IMR-90 (cell line): ENCODE measurements at regions not wholly inside any gene's neighbourhood (a gene's known extent, or its start where the extent isn't known, plus 50 kb on each side); places are given as distances from the start of the nearest gene placed in this dataset.
"Not testable (repeated sequence)": the region's sequence is repeated elsewhere in the genome, so short reads cannot be mapped to it uniquely, and the experiment has no call there.

Experiments
- ATAC-seq: fragments of 200-7000 bp; cut with Tn5 transposase; 2 replicates; pipeline ENCODE4 v1.9.1; 2020; ENCODE audit warnings: low read depth, mild to moderate bottlenecking, moderate library complexity
- BruUV-seq: library from RNA; stranded (reverse); fragments of 400-500 nt; replicated peaks from 2 replicates; lab custom pipeline; 2021; lab: Mats Ljungman, UMichigan
- CTCF ChIA-PET: fragments of 300-600 bp; formaldehyde crosslinking; extraction: SDS; loops from one replicate; lab custom pipeline; 2021; ENCODE audit warnings: antibody characterized with exemption; lab: Yijun Ruan, JAX
- POLR2A ChIA-PET: fragments of 300-600 bp; sonication (Branson Sonifier 250); formaldehyde crosslinking; loops from one replicate; lab custom pipeline; 2022; ENCODE audit warnings: antibody characterized with exemption; ENCODE audit not compliant: unreplicated experiment; lab: Charles Lee
- DNase-seq: peaks from one replicate; pipeline ENCODE4 v3.0.0; 2013
- H2AFZ ChIP-seq: replicated peaks from 2 replicates; pipeline ENCODE3; 2013; ENCODE audit warnings: low read length, mild to moderate bottlenecking; ENCODE audit not compliant: poor library complexity
- H2AK5ac ChIP-seq: 2 replicates; pipeline ENCODE4 v1.6.1; 2013; ENCODE audit warnings: low read depth, low read length, inconsistent platforms
- H2AK9ac ChIP-seq: replicated peaks from 2 replicates; pipeline ENCODE3; 2013; ENCODE audit warnings: mild to moderate bottlenecking, low read depth, low read length, moderate library complexity; ENCODE audit not compliant: poor library complexity
- H2BK120ac ChIP-seq: 2 replicates; pipeline ENCODE4 v1.6.1; 2013; ENCODE audit warnings: low read depth, low read length, inconsistent platforms
- H2BK15ac ChIP-seq: 3 replicates; pipeline ENCODE4 v1.6.1; 2013; ENCODE audit warnings: low read depth, low read length, inconsistent platforms
- H2BK20ac ChIP-seq: 2 replicates; pipeline ENCODE4 v1.6.1; 2013; ENCODE audit warnings: low read depth, mild to moderate bottlenecking, inconsistent platforms, low read length, moderate library complexity
- H2BK5ac ChIP-seq: 2 replicates; pipeline ENCODE4 v1.6.1; 2013; ENCODE audit warnings: mild to moderate bottlenecking, low read depth, low read length, inconsistent platforms; ENCODE audit not compliant: poor library complexity, severe bottlenecking
- H3K14ac ChIP-seq: replicated peaks from 2 replicates; pipeline ENCODE4 v1.6.1; 2013; ENCODE audit warnings: low read depth, low read length, inconsistent platforms
- H3K18ac ChIP-seq: 2 replicates; pipeline ENCODE4 v1.6.1; 2013; ENCODE audit warnings: low read depth, low read length, control low read depth
- H3K23ac ChIP-seq: 2 replicates; pipeline ENCODE4 v1.6.1; 2013; ENCODE audit warnings: low read depth, low read length, inconsistent platforms
- H3K27ac ChIP-seq: 2 replicates; pipeline ENCODE4 v1.5.1; 2013; ENCODE audit warnings: mild to moderate bottlenecking, control low read depth, low read length; ENCODE audit not compliant: insufficient read depth
- H3K27me3 ChIP-seq: 2 replicates; pipeline ENCODE4 v1.6.1; 2013; ENCODE audit warnings: low read length; ENCODE audit not compliant: control insufficient read depth, insufficient read depth
- H3K36me3 ChIP-seq: 2 replicates; pipeline ENCODE4 v1.6.1; 2013; ENCODE audit warnings: low read length, mixed read lengths; ENCODE audit not compliant: control insufficient read depth, insufficient read depth
- H3K4ac ChIP-seq: 2 replicates; pipeline ENCODE4 v1.6.1; 2013; ENCODE audit warnings: low read depth, low read length, inconsistent platforms
- H3K4me1 ChIP-seq: 2 replicates; pipeline ENCODE4 v1.6.1; 2013; ENCODE audit warnings: low read length, mixed read lengths; ENCODE audit not compliant: control insufficient read depth, insufficient read depth
- H3K4me2 ChIP-seq: 2 replicates; pipeline ENCODE4 v1.6.1; 2013; ENCODE audit warnings: low read depth, mild to moderate bottlenecking, control low read depth, low read length, moderate library complexity
- H3K4me3 ChIP-seq: 2 replicates; pipeline ENCODE4 v1.5.1; 2013; ENCODE audit warnings: low read depth, mild to moderate bottlenecking, control low read depth, low read length, moderate library complexity; ENCODE audit not compliant: insufficient read depth
- H3K56ac ChIP-seq: 2 replicates; pipeline ENCODE4 v1.6.1; 2013; ENCODE audit warnings: low read length, inconsistent platforms; ENCODE audit not compliant: insufficient read depth; ENCODE audit errors: extremely low read depth
- H3K79me1 ChIP-seq, 2 experiments: 2 replicates each; pipeline ENCODE4 v1.6.1; 2013; ENCODE audit warnings: low read length in 2 of 2, inconsistent platforms in 1 of 2, low read depth in 1 of 2
- H3K9ac ChIP-seq: 2 replicates; pipeline ENCODE4 v1.6.1; 2013; ENCODE audit warnings: low read depth, low read length, control low read depth
- H3K9me1 ChIP-seq: 2 replicates; pipeline ENCODE4 v1.6.1; 2013; ENCODE audit warnings: low read length, inconsistent platforms; ENCODE audit not compliant: insufficient read depth
- H3K9me3 ChIP-seq: 2 replicates; pipeline ENCODE4 v1.6.1; 2013; ENCODE audit warnings: low read length; ENCODE audit not compliant: control insufficient read depth, insufficient read depth
- H4K20me1 ChIP-seq: 2 replicates; pipeline ENCODE4 v1.6.1; 2013; ENCODE audit warnings: low read length, inconsistent platforms; ENCODE audit not compliant: insufficient read depth
- H4K5ac ChIP-seq: 2 replicates; pipeline ENCODE4 v1.6.1; 2013; ENCODE audit warnings: mild to moderate bottlenecking, low read depth, low read length, control low read depth
- H4K8ac ChIP-seq, 2 experiments: 2 replicates each; pipeline ENCODE4 v1.6.1; 2013; ENCODE audit warnings: low read depth in 2 of 2, low read length in 2 of 2, control low read depth in 1 of 2, inconsistent platforms in 1 of 2
- H4K91ac ChIP-seq: 2 replicates; pipeline ENCODE4 v1.6.1; 2013; ENCODE audit warnings: low read depth, low read length, inconsistent platforms; ENCODE audit not compliant: insufficient read depth
- WGBS, 2 experiments: methylation state at CpG; one replicate each; pipeline versions ENCODE4 v1.1.5 to v1.1.7; 2013; ENCODE audit warnings: missing lambda C conversion rate in 2 of 2; ENCODE audit not compliant: insufficient read length in 1 of 2; ENCODE audit errors: extremely low coverage in 2 of 2; 5-methylcytosine and 5-hydroxymethylcytosine counted together
- dilution Hi-C: fragments of 300-500 bp; cut with HindIII; formaldehyde crosslinking; loops from one replicate; pipeline ENCODE4 v1.14.3; 2018; ENCODE audit warnings: low sequenced_read_pairs; ENCODE audit not compliant: unreplicated experiment
- in situ Hi-C: fragments of 300-500 bp; cut with MboI; formaldehyde crosslinking; loops from 3 replicates; pipeline ENCODE4 v1.14.3; 2019; ENCODE audit warnings: low sequenced_read_pairs, inconsistent platforms, mixed read lengths
- intact Hi-C: fragments of 100-400 bp; cut with micrococcal nuclease; formaldehyde crosslinking; loops from 2 replicates; pipeline ENCODE4 v1.10.0; 2022

DNA sequence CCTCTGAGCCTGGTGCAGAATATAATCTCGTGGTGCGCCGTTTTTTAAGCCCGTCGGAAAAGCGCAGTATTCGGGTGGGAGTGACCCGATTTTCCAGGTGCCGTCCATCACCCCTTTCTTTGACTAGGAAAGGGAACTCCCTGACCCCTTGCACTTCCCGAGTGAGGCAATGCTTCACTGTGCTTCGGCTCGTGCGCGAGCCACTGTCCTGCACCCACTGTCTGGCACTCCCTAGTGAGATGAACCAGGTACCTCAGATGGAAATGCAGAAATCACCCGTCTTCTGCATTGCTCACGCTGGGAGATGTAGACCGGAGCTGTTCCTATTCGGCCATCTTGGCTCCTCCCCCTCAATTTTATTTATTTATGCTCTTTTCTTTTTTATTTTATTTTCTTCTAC, 57.5 kb upstream of the CT83 start:
- H2BK5ac ChIP-seq, H3K9me3 ChIP-seq, H3K56ac ChIP-seq, H3K9ac ChIP-seq, H3K36me3 ChIP-seq, H4K91ac ChIP-seq, H3K9me1 ChIP-seq, H3K4me1 ChIP-seq, H2BK15ac ChIP-seq, H2AFZ ChIP-seq, H2AK9ac ChIP-seq, H3K4ac ChIP-seq, ATAC-seq, dilution Hi-C loops, H4K5ac ChIP-seq, DNase-seq, H3K18ac ChIP-seq, intact Hi-C loops, H3K4me3 ChIP-seq, BruUV-seq, POLR2A ChIA-PET, in situ Hi-C loops, H2AK5ac ChIP-seq, H3K27ac ChIP-seq, H3K27me3 ChIP-seq, H2BK20ac ChIP-seq, H4K8ac ChIP-seq, H3K79me1 ChIP-seq, H4K20me1 ChIP-seq, H3K14ac ChIP-seq, H3K4me2 ChIP-seq, H2BK120ac ChIP-seq, H3K23ac ChIP-seq: not testable (repeated sequence)
- no CpG with 5 or more reads among the region's 18 CpGs for WGBS, 2 experiments
- CTCF ChIA-PET: interaction anchor here (0.5 kb wide), 1 partner anchor 314 kb away, joined by 3 read pairs; no protein-coding TSS in a partner anchor
